ENCODE measurements at regions not wholly inside any gene's neighbourhood (a gene's known extent, or its start where the extent isn't known, plus 50 kb on each side); places are given as distances from the start of the nearest gene placed in this dataset.

- TF ChIP-seq CTCF (IDR thresholded peaks at IDR 0.05) (no peak), POLR2AphosphoS5 (IDR thresholded peaks at IDR 0.05) (no peak)
Observed at GRCh38 chr7:113452245-113452644, 333.9 kb upstream of the SMIM30 start.
